ENCODE measurements at regions not wholly inside any gene's neighbourhood (a gene's known extent, or its start where the extent isn't known, plus 50 kb on each side); places are given as distances from the start of the nearest gene placed in this dataset.

DNA sequence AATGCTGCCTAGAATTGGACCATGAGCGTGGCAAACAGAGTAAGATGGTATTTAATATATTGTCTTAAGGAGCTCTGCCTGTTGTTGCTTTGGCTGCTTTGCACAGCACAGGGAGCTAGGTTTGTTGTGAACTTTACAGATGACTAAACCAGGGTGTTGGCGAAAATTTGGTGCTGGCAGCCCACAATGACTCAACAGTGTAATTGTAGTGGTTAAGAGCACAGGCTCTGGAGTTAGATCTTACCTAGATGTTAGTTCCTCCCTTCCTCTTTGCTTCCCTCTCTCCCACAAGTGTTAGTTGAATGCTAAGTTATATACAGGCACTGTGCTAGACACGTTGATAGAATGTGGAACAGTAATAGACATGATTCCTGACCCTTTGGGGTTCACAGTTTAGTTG, 128.9 kb upstream of the TRPC5 start:
- H3K27me3 ChIP-seq (ENCODE audit: control insufficient read depth, extremely low read depth, insufficient read depth, low read length): no peaks in the 10 kb centered on the region
- no peaks in the 10 kb centered on the region for H3K79me2 ChIP-seq (ENCODE audit: control insufficient read depth, insufficient read depth, low read length)
- H3K9me3 ChIP-seq (ENCODE audit: control insufficient read depth, low read depth, low read length): no peaks in the 10 kb centered on the region
- no peak for FAIRE-seq
- H3K27ac ChIP-seq (ENCODE audit: control insufficient read depth, insufficient read depth, low read length): no peak overlapping the region
- dilution Hi-C loops (cut with MboI; ENCODE audit: extremely low pct_ligation_motif_present, low sequenced_read_pairs): no loop called here
- no peak overlapping the region for H3K4me2 ChIP-seq (ENCODE audit: control insufficient read depth, extremely low read depth, insufficient read depth, low read depth, low read length)
- no peaks in the 10 kb centered on the region for H4K20me1 ChIP-seq (ENCODE audit: control insufficient read depth, extremely low read depth, insufficient read depth, low read length)
- TF ChIP-seq, protein P1, sequence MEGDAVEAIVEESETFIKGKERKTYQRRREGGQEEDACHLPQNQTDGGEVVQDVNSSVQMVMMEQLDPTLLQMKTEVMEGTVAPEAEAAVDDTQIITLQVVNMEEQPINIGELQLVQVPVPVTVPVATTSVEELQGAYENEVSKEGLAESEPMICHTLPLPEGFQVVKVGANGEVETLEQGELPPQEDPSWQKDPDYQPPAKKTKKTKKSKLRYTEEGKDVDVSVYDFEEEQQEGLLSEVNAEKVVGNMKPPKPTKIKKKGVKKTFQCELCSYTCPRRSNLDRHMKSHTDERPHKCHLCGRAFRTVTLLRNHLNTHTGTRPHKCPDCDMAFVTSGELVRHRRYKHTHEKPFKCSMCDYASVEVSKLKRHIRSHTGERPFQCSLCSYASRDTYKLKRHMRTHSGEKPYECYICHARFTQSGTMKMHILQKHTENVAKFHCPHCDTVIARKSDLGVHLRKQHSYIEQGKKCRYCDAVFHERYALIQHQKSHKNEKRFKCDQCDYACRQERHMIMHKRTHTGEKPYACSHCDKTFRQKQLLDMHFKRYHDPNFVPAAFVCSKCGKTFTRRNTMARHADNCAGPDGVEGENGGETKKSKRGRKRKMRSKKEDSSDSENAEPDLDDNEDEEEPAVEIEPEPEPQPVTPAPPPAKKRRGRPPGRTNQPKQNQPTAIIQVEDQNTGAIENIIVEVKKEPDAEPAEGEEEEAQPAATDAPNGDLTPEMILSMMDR (optimal IDR thresholded peaks at IDR 0.05 in 1 of 3, IDR thresholded peaks at IDR 0.05 in 1 of 3, conservative IDR thresholded peaks at IDR 0.05 in 1 of 3; ENCODE audit: extremely low read depth in 1 of 3, insufficient read depth in 2 of 3, low read length in 3 of 3): no peak
- H3K9me1 ChIP-seq (ENCODE audit: control insufficient read depth, extremely low read depth, insufficient read depth, low read length): no peaks in the 10 kb centered on the region
- no peak overlapping the region for H2AFZ ChIP-seq (ENCODE audit: control insufficient read depth, low read length)
- DNase-seq (ENCODE audit: low read depth, low spot score): no peak
- no peak overlapping the region for H3K4me3 ChIP-seq (ENCODE audit: control insufficient read depth in 2 of 3, extremely low read depth in 1 of 3, insufficient read depth in 2 of 3, low read depth in 1 of 3, low read length in 3 of 3)
- no peaks in the 10 kb centered on the region for H3K4me1 ChIP-seq (ENCODE audit: control insufficient read depth, extremely low read depth, insufficient read depth, low read length)
- no peaks in the 10 kb centered on the region for H3K36me3 ChIP-seq (ENCODE audit: control insufficient read depth in 2 of 2, extremely low read depth in 1 of 2, insufficient read depth in 2 of 2, low read length in 2 of 2)
- H3K9ac ChIP-seq (ENCODE audit: control insufficient read depth, extremely low read depth, insufficient read depth, low read length): no peak overlapping the region

DNA sequence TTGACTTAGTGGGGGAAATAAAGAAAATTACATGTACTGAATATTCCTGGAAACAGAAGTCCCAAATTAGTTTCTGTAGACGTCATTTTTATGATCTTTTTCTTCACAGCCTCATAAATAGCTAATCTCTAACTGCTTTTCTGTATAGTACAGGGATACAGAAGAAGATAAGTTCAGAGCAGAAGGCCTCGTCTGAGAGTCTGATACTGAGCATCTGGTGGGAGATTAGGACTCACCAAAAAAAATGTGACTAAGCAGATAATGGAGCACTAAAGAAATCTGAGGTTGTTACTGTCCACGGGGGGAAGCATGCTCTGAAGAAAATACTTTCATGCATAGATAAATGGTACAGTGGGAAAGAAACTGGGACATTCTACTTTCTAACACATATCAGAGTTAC, 115.3 kb upstream of the TRPC5 start:
- no peak overlapping the region for H2AFZ ChIP-seq (ENCODE audit: control insufficient read depth, low read length)
- no peaks in the 10 kb centered on the region for H3K9me3 ChIP-seq (ENCODE audit: control insufficient read depth, low read depth, low read length)
- no peaks in the 10 kb centered on the region for H3K9me1 ChIP-seq (ENCODE audit: control insufficient read depth, extremely low read depth, insufficient read depth, low read length)
- H3K4me2 ChIP-seq (ENCODE audit: control insufficient read depth, extremely low read depth, insufficient read depth, low read depth, low read length): no peak overlapping the region
- H3K27ac ChIP-seq (ENCODE audit: control insufficient read depth, insufficient read depth, low read length): no peak overlapping the region
- H3K79me2 ChIP-seq (ENCODE audit: control insufficient read depth, insufficient read depth, low read length): no peaks in the 10 kb centered on the region
- dilution Hi-C loops (cut with MboI; ENCODE audit: extremely low pct_ligation_motif_present, low sequenced_read_pairs): no loop called here
- no peak for TF ChIP-seq EZH2 (IDR thresholded peaks at IDR 0.05; ENCODE audit: low read length)
- TF ChIP-seq, protein P1 (optimal IDR thresholded peaks at IDR 0.05 in 1 of 3, IDR thresholded peaks at IDR 0.05 in 1 of 3, conservative IDR thresholded peaks at IDR 0.05 in 1 of 3; ENCODE audit: extremely low read depth in 1 of 3, insufficient read depth in 2 of 3, low read length in 3 of 3): no peak
- DNase-seq (ENCODE audit: low read depth, low spot score) (no peak), FAIRE-seq (no peak)
- no peaks in the 10 kb centered on the region for H4K20me1 ChIP-seq (ENCODE audit: control insufficient read depth, extremely low read depth, insufficient read depth, low read length)
- no peak overlapping the region for H3K4me3 ChIP-seq (ENCODE audit: control insufficient read depth in 2 of 3, extremely low read depth in 1 of 3, insufficient read depth in 2 of 3, low read depth in 1 of 3, low read length in 3 of 3)
- H3K36me3 ChIP-seq (ENCODE audit: control insufficient read depth in 2 of 2, extremely low read depth in 1 of 2, insufficient read depth in 2 of 2, low read length in 2 of 2): no peaks in the 10 kb centered on the region
- no peaks in the 10 kb centered on the region for H3K27me3 ChIP-seq (ENCODE audit: control insufficient read depth, extremely low read depth, insufficient read depth, low read length)
- H3K9ac ChIP-seq (ENCODE audit: control insufficient read depth, extremely low read depth, insufficient read depth, low read length): no peak overlapping the region
- no peaks in the 10 kb centered on the region for H3K4me1 ChIP-seq (ENCODE audit: control insufficient read depth, extremely low read depth, insufficient read depth, low read length)

All from keratinocyte (primary cell).